Trophoblast cell (in vitro differentiated cells and primary cell): ENCODE measurements at regions not wholly inside any gene's neighbourhood (a gene's known extent, or its start where the extent isn't known, plus 50 kb on each side); places are given as distances from the start of the nearest gene placed in this dataset.

ENCODE experiments used
- DNase-seq, 2 donors: peaks; one replicate each; pipeline ENCODE4 v3.0.0-alpha.2; 2016
- H2AFZ ChIP-seq: 2 replicates; pipeline ENCODE4 v1.6.1; 2013; ENCODE audit warnings: low read length, moderate library complexity, mild to moderate bottlenecking; ENCODE audit not compliant: insufficient read depth, poor library complexity
- H2AK5ac ChIP-seq: 2 replicates; pipeline ENCODE4 v1.6.1; 2013; ENCODE audit warnings: mild to moderate bottlenecking, low read length
- H2BK120ac ChIP-seq: 2 replicates; pipeline ENCODE4 v1.6.1; 2013; ENCODE audit warnings: low read length, mild to moderate bottlenecking, moderate library complexity; ENCODE audit not compliant: insufficient read depth, poor library complexity
- H2BK12ac ChIP-seq: 2 replicates; pipeline ENCODE4 v1.6.1; 2013; ENCODE audit warnings: mild to moderate bottlenecking, low read length, moderate library complexity
- H2BK5ac ChIP-seq: 2 replicates; pipeline ENCODE4 v1.6.1; 2013; ENCODE audit warnings: low read length, low read depth, moderate library complexity, mild to moderate bottlenecking; ENCODE audit not compliant: poor library complexity
- H3K14ac ChIP-seq: 2 replicates; pipeline ENCODE4 v1.6.1; 2013; ENCODE audit warnings: mild to moderate bottlenecking, low read length
- H3K18ac ChIP-seq: 2 replicates; pipeline ENCODE4 v1.6.1; 2013; ENCODE audit warnings: mild to moderate bottlenecking, low read length
- H3K23ac ChIP-seq: 2 replicates; pipeline ENCODE4 v1.6.1; 2013; ENCODE audit warnings: low read length
- H3K27ac ChIP-seq: 2 replicates; pipeline ENCODE4 v1.5.1; 2013; ENCODE audit warnings: low read depth, mild to moderate bottlenecking, inconsistent platforms, low read length, moderate library complexity
- H3K27me3 ChIP-seq: 2 replicates; pipeline ENCODE4 v1.6.1; 2013; ENCODE audit warnings: inconsistent platforms, mild to moderate bottlenecking, low read length, moderate library complexity; ENCODE audit not compliant: insufficient read depth
- H3K36me3 ChIP-seq, 2 experiments: 1 replicate in 1 of 2; 2 replicates in 1 of 2; pipeline ENCODE4 v1.6.1; 2013; ENCODE audit warnings: low read length in 2 of 2, mild to moderate bottlenecking in 2 of 2, moderate library complexity in 1 of 2; ENCODE audit not compliant: insufficient read depth in 2 of 2, control insufficient read depth in 1 of 2
- H3K4ac ChIP-seq: 2 replicates; pipeline ENCODE4 v1.6.1; 2013; ENCODE audit warnings: low read depth, mild to moderate bottlenecking, low read length, moderate library complexity
- H3K4me1 ChIP-seq, 2 experiments: 1 replicate in 1 of 2; 2 replicates in 1 of 2; pipeline ENCODE4 v1.6.1; 2013; ENCODE audit warnings: low read length in 2 of 2, mild to moderate bottlenecking in 2 of 2, moderate library complexity in 1 of 2; ENCODE audit not compliant: insufficient read depth in 2 of 2, control insufficient read depth in 1 of 2
- H3K4me2 ChIP-seq: 2 replicates; pipeline ENCODE4 v1.6.1; 2013; ENCODE audit warnings: inconsistent platforms, mild to moderate bottlenecking, low read length, moderate library complexity
- H3K4me3 ChIP-seq: 2 replicates; pipeline ENCODE4 v1.5.1; 2013; ENCODE audit warnings: mild to moderate bottlenecking, low read depth, low read length, inconsistent platforms
- H3K79me1 ChIP-seq: one replicate; pipeline ENCODE4 v1.6.1; 2013; ENCODE audit warnings: low read length
- H3K79me2 ChIP-seq: 2 replicates; pipeline ENCODE4 v1.6.1; 2013; ENCODE audit warnings: low read length, mild to moderate bottlenecking; ENCODE audit not compliant: control insufficient read depth, insufficient read depth, poor library complexity
- H3K9ac ChIP-seq: 2 replicates; pipeline ENCODE4 v1.6.1; 2013; ENCODE audit warnings: mild to moderate bottlenecking, low read length
- H3K9me3 ChIP-seq: 2 replicates; pipeline ENCODE4 v1.6.1; 2013; ENCODE audit warnings: low read depth, mild to moderate bottlenecking, control low read depth, inconsistent platforms, low read length; ENCODE audit not compliant: insufficient read depth
- H4K12ac ChIP-seq: 2 replicates; pipeline ENCODE4 v1.6.1; 2013; ENCODE audit warnings: low read depth, mild to moderate bottlenecking, low read length, moderate library complexity
- H4K8ac ChIP-seq: 2 replicates; pipeline ENCODE4 v1.6.1; 2013; ENCODE audit warnings: low read depth, mild to moderate bottlenecking, low read length, moderate library complexity
- H4K91ac ChIP-seq: one replicate; pipeline ENCODE4 v1.6.1; 2013; ENCODE audit warnings: low read depth, mild to moderate bottlenecking, low read length, moderate library complexity
- WGBS: extraction: QIAGEN DNeasy Blood & Tissue Kit; methylation state at CpG from one replicate; pipeline ENCODE4 v1.1.7; 2013; ENCODE audit warnings: missing lambda C conversion rate; ENCODE audit not compliant: insufficient read length, insufficient coverage; ENCODE audit errors: extremely low coverage; 5-methylcytosine and 5-hydroxymethylcytosine counted together

DNA sequence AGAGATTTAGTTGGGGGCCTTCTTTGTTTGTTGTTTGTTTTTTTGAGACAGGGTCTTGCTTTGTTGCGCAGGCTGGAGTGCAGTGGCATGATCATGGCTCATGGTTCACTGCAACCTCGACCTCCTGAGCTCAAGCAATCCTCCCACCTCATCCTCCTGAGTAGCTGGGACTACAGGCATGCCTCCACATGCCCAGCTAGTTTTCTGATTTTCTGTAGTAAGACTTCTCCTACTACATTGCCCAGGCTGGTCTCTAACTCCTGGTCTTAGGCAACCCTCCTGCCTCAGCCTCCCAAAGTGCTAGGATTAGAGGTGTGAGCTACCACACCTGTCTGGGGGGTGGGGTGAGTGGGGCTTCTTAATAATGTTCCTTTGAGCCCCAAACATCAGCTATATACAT, 148.3 kb upstream of the ADAMTS9 start:
- WGBS, result no CpG with 5 or more reads among the region's 2 CpGs
- H2BK120ac ChIP-seq, result peak overlapping the region; percentile 58
- no peak overlapping the region for H3K4me2 ChIP-seq
- H3K14ac ChIP-seq, result no peak overlapping the region
- DNase-seq, result no peak
- no peaks in the 10 kb centered on the region for H3K9me3 ChIP-seq
- H3K4me3 ChIP-seq, result no peak overlapping the region
- peak overlapping the region; percentile 37 for H2BK12ac ChIP-seq
- peak overlapping the region; percentile 54 for H3K4ac ChIP-seq
- no peak overlapping the region for H2AK5ac ChIP-seq
- no peak overlapping the region for H3K23ac ChIP-seq
- peak overlapping the region; percentile 38 for H4K8ac ChIP-seq
- H2AFZ ChIP-seq, result no peak overlapping the region
- peak overlapping the region; percentile 7 for H4K91ac ChIP-seq
- peaks cover 5% of the 10 kb centered on the region for H3K79me1 ChIP-seq
- H3K18ac ChIP-seq, result no peak overlapping the region
- peak overlapping the region; percentile 12 for H2BK5ac ChIP-seq
- H3K4me1 ChIP-seq, result peaks cover 0 to 3% of the 10 kb centered on the region in 2 experiments
- H3K36me3 ChIP-seq, result no peaks in the 10 kb centered on the region
- no peak overlapping the region for H3K27ac ChIP-seq
- H3K79me2 ChIP-seq, result no peaks in the 10 kb centered on the region
- no peaks in the 10 kb centered on the region for H3K27me3 ChIP-seq
- H4K12ac ChIP-seq, result no peak overlapping the region
- H3K9ac ChIP-seq, result no peak overlapping the region

GRCh38 chr3:64832098-64832497, 144.3 kb upstream of the ADAMTS9 start:
- Histone ChIP-seq H2BK120ac (no peak overlapping the region), H4K8ac (no peak overlapping the region), H2AFZ (no peak overlapping the region)

GRCh38 chr3:64830681-64831080, 142.9 kb upstream of the ADAMTS9 start:
- no peak overlapping the region for H2BK120ac ChIP-seq
- no CpG with 5 or more reads among the region's 4 CpGs for WGBS
- H3K79me1 ChIP-seq, result peaks cover 2% of the 10 kb centered on the region
- no peak overlapping the region for H3K14ac ChIP-seq
- H3K4me2 ChIP-seq, result no peak overlapping the region
- DNase-seq, result no peak
- no peaks in the 10 kb centered on the region for H3K27me3 ChIP-seq
- no peak overlapping the region for H4K8ac ChIP-seq
- no peaks in the 10 kb centered on the region for H3K36me3 ChIP-seq
- no peak overlapping the region for H3K27ac ChIP-seq
- no peak overlapping the region for H3K23ac ChIP-seq
- H3K4me1 ChIP-seq, result no peaks in the 10 kb centered on the region
- H2AFZ ChIP-seq, result no peak overlapping the region
- no peak overlapping the region for H3K4ac ChIP-seq
- H3K9me3 ChIP-seq, result no peaks in the 10 kb centered on the region
- H4K91ac ChIP-seq, result no peak overlapping the region
- H3K79me2 ChIP-seq, result no peaks in the 10 kb centered on the region
- H3K4me3 ChIP-seq, result no peak overlapping the region
- no peak overlapping the region for H4K12ac ChIP-seq
- H3K18ac ChIP-seq, result no peak overlapping the region
- H2BK5ac ChIP-seq, result no peak overlapping the region
- H2AK5ac ChIP-seq, result no peak overlapping the region
- no peak overlapping the region for H3K9ac ChIP-seq
- H2BK12ac ChIP-seq, result no peak overlapping the region

More at GRCh38 chr3:64832098-64832497, 144.3 kb upstream of the ADAMTS9 start:
- H3K18ac ChIP-seq, result no peak overlapping the region
- no peak overlapping the region for H3K14ac ChIP-seq
- H2AK5ac ChIP-seq, result no peak overlapping the region
- H3K4me1 ChIP-seq, result peaks cover 0 to 3% of the 10 kb centered on the region in 2 experiments
- no peak overlapping the region for H4K91ac ChIP-seq
- H3K79me1 ChIP-seq, result peaks cover 5% of the 10 kb centered on the region
- no peak overlapping the region for H3K4me2 ChIP-seq
- no peak overlapping the region for H3K23ac ChIP-seq
- DNase-seq, result no peak
- H3K27me3 ChIP-seq, result no peaks in the 10 kb centered on the region
- no peak overlapping the region for H2BK12ac ChIP-seq
- H3K36me3 ChIP-seq, result no peaks in the 10 kb centered on the region
- H3K79me2 ChIP-seq, result no peaks in the 10 kb centered on the region
- no peak overlapping the region for H2BK5ac ChIP-seq
- no peak overlapping the region for H3K4me3 ChIP-seq
- no peaks in the 10 kb centered on the region for H3K9me3 ChIP-seq
- no peak overlapping the region for H3K27ac ChIP-seq
- no peak overlapping the region for H4K12ac ChIP-seq
- H3K4ac ChIP-seq, result no peak overlapping the region
- H3K9ac ChIP-seq, result no peak overlapping the region
- no CpG with 5 or more reads among the region's 5 CpGs for WGBS

GRCh38 chr3:64829331-64829730, 141.5 kb upstream of the ADAMTS9 start:
- Histone ChIP-seq H3K36me3 (no peaks in the 10 kb centered on the region), H3K79me1 (peaks cover 2% of the 10 kb centered on the region), H4K8ac (no peak overlapping the region), H4K12ac (no peak overlapping the region), H3K27ac (no peak overlapping the region), H3K9ac (no peak overlapping the region), H3K4me3 (no peak overlapping the region), H2BK5ac (no peak overlapping the region), H3K23ac (no peak overlapping the region), H3K9me3 (no peaks in the 10 kb centered on the region), H2AK5ac (no peak overlapping the region), H3K4me1 (no peaks in the 10 kb centered on the region), H3K4me2 (no peak overlapping the region), H4K91ac (no peak overlapping the region), H2BK12ac (no peak overlapping the region), H3K4ac (no peak overlapping the region), H3K79me2 (no peaks in the 10 kb centered on the region), H2BK120ac (no peak overlapping the region), H3K18ac (no peak overlapping the region), H3K14ac (no peak overlapping the region), H3K27me3 (no peaks in the 10 kb centered on the region), H2AFZ (no peak overlapping the region)
- no peak for DNase-seq
- no CpG with 5 or more reads among the region's 3 CpGs for WGBS
